AG04449 (cell line): ENCODE measurements at regions not wholly inside any gene's neighbourhood (a gene's known extent, or its start where the extent isn't known, plus 50 kb on each side); places are given as distances from the start of the nearest gene placed in this dataset.
"Not testable (repeated sequence)": the region's sequence is repeated elsewhere in the genome, so short reads cannot be mapped to it uniquely, and the experiment has no call there.

ENCODE experiments used
- CTCF ChIA-PET: fragments of 350-600 bp; formaldehyde crosslinking; extraction: SDS; loops from one replicate; lab custom pipeline; 2021; ENCODE audit warnings: antibody characterized with exemption; lab: Yijun Ruan, JAX
- POLR2A ChIA-PET: fragments of 400-600, 350-600 bp; formaldehyde crosslinking; extraction: SDS; loops from one replicate; lab custom pipeline; 2020; ENCODE audit warnings: antibody characterized with exemption, inconsistent platforms; lab: Yijun Ruan, JAX
- DNase-seq: peaks from one replicate; pipeline ENCODE4 v3.0.0-alpha.2; 2010; ENCODE audit warnings: low read depth, low spot score
- H3K4me3 ChIP-seq: 2 replicates; pipeline ENCODE4 v1.5.1; 2011; ENCODE audit warnings: low read depth, mild to moderate bottlenecking, control low read depth, low read length
- TF ChIP-seq, protein P1 (sequence below): IDR thresholded peaks from one replicate; pipeline ENCODE4 v1.5.1; 2011; ENCODE audit warnings: mild to moderate bottlenecking, moderate library complexity, low read length, control low read depth, inconsistent platforms; ENCODE audit not compliant: insufficient read depth; ENCODE audit errors: missing control alignments

DNA sequence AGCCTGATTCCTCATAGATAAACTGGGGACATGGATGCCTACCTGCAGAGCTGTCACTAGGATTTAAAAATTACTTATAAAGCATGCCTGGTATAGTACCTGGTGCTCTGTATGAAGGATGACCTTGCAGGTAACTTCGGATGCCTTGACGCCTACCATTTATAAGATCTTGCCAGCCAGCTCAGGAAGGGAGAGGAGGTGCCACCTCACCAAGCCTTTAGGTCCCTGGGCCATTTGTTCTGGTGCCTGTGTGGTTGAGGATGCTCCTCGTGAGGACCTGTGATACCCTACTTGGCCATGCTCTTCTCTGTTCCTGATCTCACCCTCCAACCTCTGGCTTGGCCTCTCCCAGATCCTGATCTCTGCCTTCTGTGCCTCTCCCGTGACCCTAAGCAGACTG is 85.2 kb downstream of the FDX1 start:
- POLR2A ChIA-PET = no interaction called here
- no peak overlapping the region for H3K4me3 ChIP-seq
- no peak for DNase-seq
- CTCF ChIA-PET = no interaction called here
- TF ChIP-seq, protein P1, sequence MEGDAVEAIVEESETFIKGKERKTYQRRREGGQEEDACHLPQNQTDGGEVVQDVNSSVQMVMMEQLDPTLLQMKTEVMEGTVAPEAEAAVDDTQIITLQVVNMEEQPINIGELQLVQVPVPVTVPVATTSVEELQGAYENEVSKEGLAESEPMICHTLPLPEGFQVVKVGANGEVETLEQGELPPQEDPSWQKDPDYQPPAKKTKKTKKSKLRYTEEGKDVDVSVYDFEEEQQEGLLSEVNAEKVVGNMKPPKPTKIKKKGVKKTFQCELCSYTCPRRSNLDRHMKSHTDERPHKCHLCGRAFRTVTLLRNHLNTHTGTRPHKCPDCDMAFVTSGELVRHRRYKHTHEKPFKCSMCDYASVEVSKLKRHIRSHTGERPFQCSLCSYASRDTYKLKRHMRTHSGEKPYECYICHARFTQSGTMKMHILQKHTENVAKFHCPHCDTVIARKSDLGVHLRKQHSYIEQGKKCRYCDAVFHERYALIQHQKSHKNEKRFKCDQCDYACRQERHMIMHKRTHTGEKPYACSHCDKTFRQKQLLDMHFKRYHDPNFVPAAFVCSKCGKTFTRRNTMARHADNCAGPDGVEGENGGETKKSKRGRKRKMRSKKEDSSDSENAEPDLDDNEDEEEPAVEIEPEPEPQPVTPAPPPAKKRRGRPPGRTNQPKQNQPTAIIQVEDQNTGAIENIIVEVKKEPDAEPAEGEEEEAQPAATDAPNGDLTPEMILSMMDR = no peak

DNA sequence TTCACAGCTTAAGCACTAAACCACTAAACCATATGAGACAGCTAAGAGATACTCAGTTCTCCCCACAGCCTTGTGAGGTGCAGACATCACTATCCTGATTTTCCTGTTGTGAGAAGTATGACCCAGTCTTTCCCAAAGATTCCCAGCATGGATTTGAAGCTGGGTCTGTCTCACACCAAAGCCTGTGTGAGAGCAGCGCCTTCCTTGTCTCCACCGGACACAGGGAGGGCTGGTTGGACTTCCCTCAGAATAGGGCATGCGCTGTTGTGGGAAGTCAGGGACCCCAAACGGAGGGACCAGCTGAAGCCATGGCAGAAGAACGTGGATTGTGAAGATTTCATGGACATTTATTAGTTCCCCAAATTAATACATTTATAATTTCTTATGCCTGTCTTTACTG is 87.6 kb downstream of the FDX1 start:
- H3K4me3 ChIP-seq, POLR2A ChIA-PET, CTCF ChIA-PET, DNase-seq: not testable (repeated sequence)

DNA sequence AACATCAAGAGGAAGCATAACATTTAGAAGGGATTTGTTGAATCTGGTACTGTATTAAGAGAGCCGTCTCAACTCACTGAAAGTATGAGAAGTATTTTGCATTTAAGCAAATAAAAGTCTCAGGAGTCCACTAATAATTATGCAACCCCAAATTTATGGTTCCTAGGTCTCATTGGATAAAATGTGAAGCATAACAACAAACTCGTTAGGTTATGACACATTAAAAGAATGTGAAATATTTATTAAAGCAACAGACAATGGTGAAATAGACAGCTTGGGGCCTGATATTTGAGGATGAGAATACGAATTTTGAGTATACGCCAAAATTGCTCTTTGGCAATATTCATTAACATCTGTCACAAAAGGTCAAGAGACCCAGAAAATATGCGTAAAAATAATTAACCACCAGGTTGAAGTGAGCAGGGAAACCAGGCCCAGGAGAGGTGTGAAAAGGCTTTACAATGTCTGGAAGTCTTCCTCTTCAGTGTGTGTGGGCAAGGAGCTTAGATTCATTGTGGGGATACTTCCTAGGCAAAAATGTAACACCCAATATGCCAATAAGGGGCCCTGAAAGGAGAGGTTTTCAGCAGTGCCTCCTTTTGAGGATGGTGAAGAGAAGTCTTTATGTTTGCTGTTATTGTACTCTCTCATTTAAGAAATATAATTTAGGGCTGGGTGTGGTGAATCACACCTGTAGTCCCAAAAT is 89.2 kb downstream of the FDX1 start:
- CTCF ChIA-PET = no interaction called here
- DNase-seq = no peak
- POLR2A ChIA-PET = no interaction called here
- TF ChIP-seq, protein P1 = no peak
- no peak overlapping the region for H3K4me3 ChIP-seq

DNA sequence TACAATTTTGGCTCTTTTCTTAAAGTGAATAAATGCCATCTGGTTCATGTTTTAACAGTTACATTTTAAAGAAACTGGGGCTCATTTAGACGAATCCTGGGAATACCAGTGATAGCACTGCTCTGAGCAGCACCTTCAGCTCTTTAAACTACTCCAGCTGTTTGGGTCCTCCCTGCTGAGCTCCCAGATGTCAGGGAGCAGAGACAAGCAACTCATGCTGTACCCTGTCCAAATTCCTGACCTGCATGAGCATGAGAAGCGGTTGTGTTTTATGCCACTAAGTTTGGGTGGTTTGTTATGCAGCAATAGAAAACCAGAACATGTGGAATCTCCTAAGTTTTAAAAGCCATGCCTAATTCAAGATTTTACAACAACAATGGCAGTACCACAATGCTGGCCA is 90.0 kb downstream of the FDX1 start:
- TF ChIP-seq, protein P1 = no peak
- no peak overlapping the region for H3K4me3 ChIP-seq
- ChIA-PET POLR2A (no interaction called here), CTCF (no interaction called here)
- no peak for DNase-seq

DNA sequence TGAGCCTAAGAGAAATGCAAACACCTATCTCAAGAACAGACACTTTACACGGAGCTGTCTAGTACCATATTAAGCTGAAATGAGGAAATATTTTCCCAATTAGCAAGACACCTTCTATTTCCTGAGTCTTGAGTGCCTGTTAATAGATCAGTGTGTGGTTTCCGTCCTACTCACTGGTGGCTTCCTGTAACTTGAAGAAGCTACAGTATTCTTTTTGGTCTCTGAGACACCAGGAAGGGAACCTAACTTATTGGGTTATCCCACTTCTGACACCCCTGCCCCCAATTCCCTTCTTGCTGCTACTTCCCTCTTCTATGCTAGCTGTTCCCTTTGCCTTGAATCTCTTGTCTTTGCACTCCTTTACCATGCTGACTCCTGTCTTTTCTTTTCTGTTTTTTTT is 92.7 kb downstream of the FDX1 start:
- no peak for DNase-seq
- no peak overlapping the region for H3K4me3 ChIP-seq
- ChIA-PET CTCF (no interaction called here), POLR2A (no interaction called here)
- TF ChIP-seq, protein P1 = no peak

DNA sequence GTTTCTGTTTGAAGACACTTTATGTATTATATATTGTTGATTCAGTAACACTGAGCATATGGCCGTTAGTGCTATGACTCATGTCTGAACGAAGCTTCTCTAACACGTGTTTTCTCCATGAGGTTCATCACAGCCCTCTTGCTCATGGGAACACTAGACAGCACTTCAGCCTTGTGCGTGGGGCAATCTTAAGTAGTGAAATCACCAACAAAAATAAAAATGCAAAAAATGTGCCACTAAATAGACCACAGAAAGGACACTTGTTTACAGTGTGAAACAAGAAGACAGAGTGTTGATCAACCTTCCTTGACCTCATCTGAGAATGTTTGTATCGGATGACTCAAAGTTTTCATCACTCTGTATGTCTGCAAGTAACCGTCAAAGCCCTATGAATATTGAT is 94.5 kb downstream of the FDX1 start:
- CTCF ChIA-PET = no interaction called here
- TF ChIP-seq, protein P1 = no peak

DNA sequence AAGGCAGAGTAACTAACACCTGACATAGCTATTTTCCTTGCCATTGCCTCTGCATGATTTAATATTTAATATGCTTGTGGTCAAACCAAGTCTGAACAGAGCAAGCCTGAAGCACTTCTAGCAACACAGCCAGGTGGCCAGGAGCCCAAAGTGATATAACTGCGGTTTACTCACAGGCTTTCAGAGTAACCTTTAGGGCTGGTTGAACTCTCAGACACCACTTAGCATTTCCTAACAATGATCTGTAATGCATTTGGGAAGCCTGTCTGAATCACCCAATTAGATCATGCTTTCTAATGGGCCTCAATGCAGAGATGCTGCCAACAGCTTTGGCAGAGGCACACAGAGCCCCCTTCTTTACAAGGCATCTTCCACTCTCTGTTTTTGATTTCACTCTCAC is 96.1 kb downstream of the FDX1 start:
- TF ChIP-seq, protein P1 = no peak
- POLR2A ChIA-PET = no interaction called here
- CTCF ChIA-PET = no interaction called here
- H3K4me3 ChIP-seq = no peak overlapping the region
- no peak for DNase-seq

More for the DNA sequence above, 94.5 kb downstream of the FDX1 start:
- POLR2A ChIA-PET = no interaction called here
- peak; percentile 51 for DNase-seq
- H3K4me3 ChIP-seq = no peak overlapping the region
